HepG2 (cell line): ENCODE measurements at regions not wholly inside any gene's neighbourhood (a gene's known extent, or its start where the extent isn't known, plus 50 kb on each side); places are given as distances from the start of the nearest gene placed in this dataset.

Experiments
- ATAC-seq: fragments of 200-7000 bp; cut with Tn5 transposase; 3 replicates; pipeline ENCODE4 v1.9.1; 2020; ENCODE audit warnings: mild to moderate bottlenecking, moderate library complexity
- BruUV-seq: library from RNA; stranded (reverse); fragments of 400-500 nt; replicated peaks from 2 replicates; lab custom pipeline; 2021; lab: Mats Ljungman, UMichigan
- CTCF ChIA-PET: fragments of 300-600 bp; formaldehyde crosslinking; extraction: SDS; loops from one replicate; lab custom pipeline; 2021; ENCODE audit warnings: low total read pairs, inconsistent platforms, low intra/inter-chr PET ratio; lab: Yijun Ruan, JAX
- POLR2A ChIA-PET: fragments of 350-600 bp; sonication (Branson Sonifier 250); formaldehyde crosslinking; loops from one replicate; lab custom pipeline; 2020; ENCODE audit warnings: antibody characterized with exemption, inconsistent platforms; lab: Yijun Ruan, JAX
- DNase-seq: peaks from one replicate; pipeline ENCODE4 v3.0.0-alpha.2; 2015; ENCODE audit warnings: low spot score
- FAIRE-seq: peaks from 3 replicates; lab custom pipeline; 2011; peaks lifted over from hg19 to GRCh38; lab: Jason Lieb, UNC
- H2AFZ ChIP-seq: one replicate; pipeline ENCODE4 v1.6.1; 2011; ENCODE audit warnings: low read length, inconsistent platforms
- H3K27ac ChIP-seq: fragments of 300-600 bp; 3 replicates; pipeline ENCODE4 v1.8.0; 2011; ENCODE audit warnings: mixed run types, mild to moderate bottlenecking, mixed read lengths, low read length, inconsistent platforms; ENCODE audit not compliant: insufficient read depth; ENCODE audit errors: extremely low read length
- H3K27me3 ChIP-seq, 2 experiments: fragments of 200-600 bp in 1 of 2; 2 replicates in 1 of 2; 3 replicates in 1 of 2; pipeline versions ENCODE4 v1.6.0 to v1.8.0; 2011; ENCODE audit warnings: low read length in 2 of 2, mild to moderate bottlenecking in 2 of 2, moderate library complexity in 2 of 2, inconsistent platforms in 1 of 2; ENCODE audit not compliant: insufficient read depth in 2 of 2, control insufficient read depth in 1 of 2
- H3K36me3 ChIP-seq, 2 experiments: fragments of 200-600 bp in 1 of 2; replicated peaks in 1 of 2; 2 replicates in 1 of 2; 3 replicates in 1 of 2; pipeline versions ENCODE4 v1.5.1 to v1.8.0; 2011; ENCODE audit warnings: low read length in 2 of 2, inconsistent platforms in 1 of 2; ENCODE audit not compliant: insufficient read depth in 2 of 2, control insufficient read depth in 1 of 2
- H3K4me1 ChIP-seq: 2 replicates; pipeline ENCODE4 v1.5.1; 2012; ENCODE audit warnings: low read length, inconsistent platforms; ENCODE audit not compliant: insufficient read depth
- H3K4me2 ChIP-seq: 2 replicates; pipeline ENCODE4 v1.6.0; 2011; ENCODE audit warnings: low read depth, low read length, inconsistent platforms
- H3K4me3 ChIP-seq, 3 experiments: fragments of 200-600 bp in 1 of 3; sonication (generic), shearing (Covaris generic) in 1 of 3; replicated peaks in 1 of 3; 2 replicates each; pipeline ENCODE4 v1.5.1; 2011 to 2016; ENCODE audit warnings: low read length in 3 of 3, inconsistent platforms in 2 of 3, low read depth in 2 of 3, mild to moderate bottlenecking in 2 of 3, control low read depth in 1 of 3, mixed read lengths in 1 of 3; ENCODE audit not compliant: insufficient read depth in 1 of 3
- H3K79me2 ChIP-seq: one replicate; pipeline ENCODE4 v1.6.1; 2011; ENCODE audit warnings: low read length, inconsistent platforms; ENCODE audit not compliant: insufficient read depth
- H3K9ac ChIP-seq: 2 replicates; pipeline ENCODE4 v1.6.0; 2011; ENCODE audit warnings: mild to moderate bottlenecking, low read depth, low read length, inconsistent platforms; ENCODE audit not compliant: insufficient read depth
- H3K9me3 ChIP-seq: 2 replicates; pipeline ENCODE4 v1.5.1; 2012; ENCODE audit warnings: mild to moderate bottlenecking, low read length
- H4K20me1 ChIP-seq: 2 replicates; pipeline ENCODE4 v1.6.0; 2011; ENCODE audit warnings: inconsistent platforms, mild to moderate bottlenecking, low read length, moderate library complexity; ENCODE audit not compliant: insufficient read depth
- BRF2 ChIP-seq: sonication (generic); formaldehyde crosslinking; IDR thresholded peaks from 2 replicates; pipeline ENCODE4 v1.8.1; 2022; ENCODE audit warnings: mild to moderate bottlenecking, missing genetic modification reagents
- DBP ChIP-seq: sonication (generic); formaldehyde crosslinking; IDR thresholded peaks from 2 replicates; pipeline ENCODE4 v1.4.0; 2020; ENCODE audit warnings: missing genetic modification reagents; ENCODE audit errors: not compliant biosample characterization
- E2F2 ChIP-seq: sonication (generic); formaldehyde crosslinking; IDR thresholded peaks from 2 replicates; pipeline ENCODE4 v1.4.0; 2020; ENCODE audit warnings: missing genetic modification reagents, borderline replicate concordance
- FOXJ3 ChIP-seq: sonication (generic); formaldehyde crosslinking; IDR thresholded peaks from 2 replicates; pipeline ENCODE4 v1.4.0; 2020; ENCODE audit warnings: missing genetic modification reagents, mild to moderate bottlenecking, borderline replicate concordance
- HINFP ChIP-seq: sonication (generic); formaldehyde crosslinking; IDR thresholded peaks from 2 replicates; pipeline ENCODE4 v1.4.0; 2020; ENCODE audit warnings: low read depth, mild to moderate bottlenecking, missing genetic modification reagents
- HMG20A ChIP-seq: IDR thresholded peaks from 2 replicates; pipeline ENCODE4 v1.6.1; 2016; ENCODE audit warnings: borderline replicate concordance
- HNRNPL ChIP-seq: fragments of 200-400 bp; formaldehyde crosslinking; IDR thresholded peaks from 2 replicates; pipeline ENCODE4 v1.6.1; 2017; ENCODE audit warnings: mild to moderate bottlenecking, low read depth, low read length
- NR2F1 ChIP-seq, 2 experiments: fragments of 450-650 bp in 1 of 2; formaldehyde crosslinking in 1 of 2; IDR thresholded peaks; 2 replicates each; pipeline versions ENCODE4 v1.5.0 to v1.6.1; 2016 to 2020; ENCODE audit warnings: mild to moderate bottlenecking in 1 of 2, missing compliant biosample characterization in 1 of 2, missing genetic modification reagents in 1 of 2, moderate library complexity in 1 of 2
- NR3C1 ChIP-seq: sonication (generic); formaldehyde crosslinking; IDR thresholded peaks from 2 replicates; pipeline ENCODE4 v1.4.0; 2020; ENCODE audit warnings: missing genetic modification reagents
- POLR2A ChIP-seq, 2 experiments: IDR thresholded peaks; 2 replicates each; pipeline ENCODE4 v1.6.1; 2011; ENCODE audit warnings: low read depth in 2 of 2, low read length in 2 of 2, mild to moderate bottlenecking in 1 of 2, moderate library complexity in 1 of 2; ENCODE audit not compliant: insufficient read depth in 1 of 2
- RFX3 ChIP-seq: IDR thresholded peaks from 2 replicates; pipeline ENCODE4 v1.6.1; 2016; ENCODE audit warnings: missing biosample characterization, missing genetic modification reagents
- RFX5 ChIP-seq: IDR thresholded peaks from 2 replicates; pipeline ENCODE4 v1.6.1; 2011; ENCODE audit warnings: low read depth, low read length, improper control_type of control experiment
- ZBTB33 ChIP-seq: sonication (generic); formaldehyde crosslinking; IDR thresholded peaks from 2 replicates; pipeline ENCODE4 v1.4.0; 2020; ENCODE audit warnings: missing genetic modification reagents
- ZNF230 ChIP-seq: sonication (generic); formaldehyde crosslinking; IDR thresholded peaks from 2 replicates; pipeline ENCODE4 v1.4.0; 2020; ENCODE audit warnings: mild to moderate bottlenecking, missing genetic modification reagents
- ZNF253 ChIP-seq: sonication (generic); formaldehyde crosslinking; IDR thresholded peaks from 2 replicates; pipeline ENCODE4 v1.8.0; 2022; ENCODE audit warnings: mild to moderate bottlenecking, missing genetic modification reagents, borderline replicate concordance
- ZNF878 ChIP-seq: sonication (generic); formaldehyde crosslinking; IDR thresholded peaks from 2 replicates; pipeline ENCODE4 v1.8.1; 2023; ENCODE audit warnings: mild to moderate bottlenecking, missing genetic modification reagents, moderate library complexity
- ZSCAN30 ChIP-seq: sonication (generic); formaldehyde crosslinking; IDR thresholded peaks from 2 replicates; pipeline ENCODE4 v1.5.0; 2020; ENCODE audit warnings: mild to moderate bottlenecking, missing genetic modification reagents
- WGBS: methylation state at CpG from one replicate; pipeline ENCODE4 v1.1.6; 2017; ENCODE audit warnings: low lambda C conversion rate; 5-methylcytosine and 5-hydroxymethylcytosine counted together
- in situ Hi-C: cut with HindIII; loops from 2 replicates; pipeline ENCODE4 v1.10.0; 2017; ENCODE audit warnings: low pct_unique_long_range_greater_than_20kb; ENCODE audit not compliant: extremely low pct_ligation_motif_present
- intact Hi-C: fragments of 100-400 bp; cut with micrococcal nuclease; formaldehyde crosslinking; loops from one replicate; pipeline ENCODE4 v1.10.0; 2022; ENCODE audit not compliant: unreplicated experiment

GRCh38 chr6:20332441-20333006 lies 69.2 kb upstream of the E2F3 start (continued):
- TF ChIP-seq DBP (CRISPR knock-in tag) (no peak), ZNF230 (no peak), HNRNPL (no peak), BRF2 (no peak), ZSCAN30 (CRISPR knock-in tag) (no peak), FOXJ3 (CRISPR knock-in tag) (no peak), HINFP (CRISPR knock-in tag) (no peak), NR2F1 (CRISPR knock-in tag; IDR thresholded peaks at IDR 0.05) (no peak), RFX3 (CRISPR knock-in tag) (no peak)

GRCh38 chr6:20333721-20334269 lies 67.9 kb upstream of the E2F3 start:
- no TSS peak for BruUV-seq
- intact Hi-C loops = no loop called here
- Histone ChIP-seq H3K4me3 (no peak overlapping the region), H3K79me2 (no peaks in the 10 kb centered on the region), H4K20me1 (no peaks in the 10 kb centered on the region), H3K27me3 (peaks cover 0 to 10% of the 10 kb centered on the region in 2 experiments; a peak in 2 of 5 replicates), H3K9me3 (no peaks in the 10 kb centered on the region), H3K36me3 (no peaks in the 10 kb centered on the region; a peak in 1 of 5 replicates), H3K4me1 (no peaks in the 10 kb centered on the region), H3K27ac (no peak overlapping the region), H3K9ac (no peak overlapping the region), H3K4me2 (no peak overlapping the region), H2AFZ (no peak overlapping the region)
- POLR2A ChIA-PET = no interaction called here
- CTCF ChIA-PET = no interaction called here
- ATAC-seq (no peak), FAIRE-seq (no peak), DNase-seq (no peak)
- in situ Hi-C loops = no loop called here
- WGBS = 58% methylated on average over 9 of the region's 9 CpGs
- TF ChIP-seq ZBTB33 (CRISPR knock-in tag) = no peak
- no peak for TF ChIP-seq E2F2 (CRISPR knock-in tag)
- no peak for TF ChIP-seq POLR2A (IDR thresholded peaks at IDR 0.05; ENCODE audit: insufficient read depth in 1 of 2, low read depth in 2 of 2, low read length in 2 of 2)
- no peak for TF ChIP-seq NR3C1 (CRISPR knock-in tag)
- no peak for TF ChIP-seq RFX5
- TF ChIP-seq ZNF878 (CRISPR knock-in tag) = no peak
- no peak for TF ChIP-seq ZNF253 (CRISPR knock-in tag)
- no peak for TF ChIP-seq HMG20A (CRISPR knock-in tag)
